Inflammatory macrophage treated with lipopolysaccharide for 4 hours (primary cell): ENCODE measurements at regions not wholly inside any gene's neighbourhood (a gene's known extent, or its start where the extent isn't known, plus 50 kb on each side); places are given as distances from the start of the nearest gene placed in this dataset.

ENCODE experiments used
- DNase-seq: peaks from one replicate; pipeline ENCODE4 v3.0.0-alpha.2; 2020

DNA sequence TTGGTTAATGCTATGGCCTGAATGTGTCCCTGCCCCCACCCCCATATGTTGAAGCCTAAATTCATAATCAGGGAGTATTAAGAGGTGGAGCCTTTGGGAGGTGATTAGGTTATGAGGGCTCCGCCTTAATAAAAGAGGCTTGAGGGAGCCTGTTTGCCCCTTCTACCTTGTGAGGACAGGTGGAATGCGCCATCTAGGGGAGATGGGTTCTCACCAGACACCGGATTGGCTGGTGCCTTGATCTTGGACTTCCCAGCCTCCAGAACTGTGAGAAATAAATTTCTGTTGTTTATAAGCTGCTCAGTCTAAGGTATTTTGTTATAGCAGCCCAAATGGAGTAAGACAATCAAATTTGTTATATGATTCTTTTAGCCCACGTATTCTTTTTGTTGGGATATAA is 148.3 kb downstream of the PTCSC3 start:
- no peak for DNase-seq

GRCh38 chr14:36027354-36027753 is 149.2 kb downstream of the PTCSC3 start:
- DNase-seq, result no peak

- no peak for DNase-seq
Measured at GRCh38 chr14:36022765-36023410, 153.6 kb downstream of the PTCSC3 start.

GRCh38 chr14:36021591-36022320 is 154.8 kb downstream of the PTCSC3 start:
- no peak for DNase-seq

DNA sequence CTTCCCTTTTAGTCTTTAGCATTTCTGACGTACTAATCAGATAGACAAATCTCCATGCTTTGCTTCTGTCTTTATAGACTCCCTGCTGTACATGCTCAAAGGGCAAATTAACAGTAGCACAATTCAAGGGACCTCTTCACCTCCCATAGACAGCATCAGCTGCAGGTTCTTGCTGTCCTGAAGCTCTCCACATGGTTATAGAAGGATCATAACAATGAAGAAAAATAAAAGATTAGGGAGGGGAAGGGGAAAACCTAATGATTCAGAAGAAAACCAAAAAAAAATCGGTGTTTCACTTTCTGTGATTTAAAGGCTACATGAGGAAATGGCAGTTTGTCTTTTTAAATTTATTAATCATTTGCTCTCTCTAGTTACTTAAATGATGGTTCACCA is 155.5 kb downstream of the PTCSC3 start:
- DNase-seq, result no peak

DNA sequence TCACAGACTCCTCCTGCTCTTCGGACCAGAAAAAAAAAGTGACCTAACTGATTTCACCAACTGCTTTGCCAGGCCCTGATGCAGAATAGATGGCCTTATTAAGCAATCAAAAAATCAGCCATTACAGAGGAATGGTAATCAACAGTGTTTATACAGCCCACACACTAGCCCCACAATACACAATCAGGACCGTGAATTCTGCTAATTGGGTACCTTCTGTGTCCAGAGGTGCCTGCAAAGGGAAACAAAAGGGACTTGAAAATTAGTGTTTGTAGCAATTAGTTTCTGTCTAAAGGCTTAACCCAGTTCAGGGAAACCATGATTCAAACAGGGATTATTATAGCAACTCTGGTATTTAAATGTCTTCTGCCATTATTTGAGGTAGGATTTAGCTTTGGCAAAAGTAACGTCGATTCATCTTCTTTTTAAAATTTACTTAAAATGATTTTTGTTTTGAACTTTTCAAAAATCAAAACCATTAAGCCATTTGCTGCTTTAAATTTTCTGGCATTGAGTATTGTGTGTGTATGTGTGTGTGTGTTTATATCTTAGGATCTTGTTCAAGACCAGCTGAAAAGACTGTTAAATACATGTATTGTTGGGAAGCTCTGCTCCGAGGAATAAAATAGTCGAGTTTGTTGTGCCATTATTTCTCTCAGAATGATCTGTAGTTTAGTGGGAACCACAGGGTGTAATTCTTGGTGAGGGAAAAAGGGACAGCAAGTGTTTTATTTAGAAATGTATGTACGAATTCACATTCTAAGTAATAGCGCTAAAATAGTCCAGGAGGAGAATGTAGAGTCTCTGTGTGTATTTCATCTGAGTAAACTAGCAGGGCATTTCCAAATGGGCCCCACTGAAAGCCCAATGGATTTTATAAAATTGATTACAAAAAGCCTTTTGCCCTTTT is 156.1 kb downstream of the PTCSC3 start:
- DNase-seq, result no peak

GRCh38 chr14:36019126-36019525 is 157.4 kb downstream of the PTCSC3 start:
- DNase-seq, result no peak

DNA sequence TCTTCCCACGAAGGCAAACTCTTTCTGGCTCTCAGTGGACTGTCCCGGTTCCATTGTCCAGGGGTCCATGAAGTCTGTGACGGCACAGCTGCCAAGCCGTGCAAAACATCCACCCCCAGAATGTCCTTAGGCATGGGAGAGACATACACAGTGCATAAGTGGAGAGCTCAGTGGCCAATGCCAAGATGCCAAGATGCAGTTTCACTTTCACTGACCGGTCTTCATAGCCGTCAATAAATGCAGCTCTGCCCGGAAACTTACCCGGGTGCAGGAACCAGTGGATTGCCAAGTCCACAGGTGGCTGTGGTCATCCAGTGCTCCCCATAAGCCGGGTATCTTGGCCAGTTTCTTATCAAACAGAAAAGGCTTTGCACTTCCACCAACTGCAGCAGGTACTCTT is 162.3 kb downstream of the PTCSC3 start:
- DNase-seq, result no peak

DNA sequence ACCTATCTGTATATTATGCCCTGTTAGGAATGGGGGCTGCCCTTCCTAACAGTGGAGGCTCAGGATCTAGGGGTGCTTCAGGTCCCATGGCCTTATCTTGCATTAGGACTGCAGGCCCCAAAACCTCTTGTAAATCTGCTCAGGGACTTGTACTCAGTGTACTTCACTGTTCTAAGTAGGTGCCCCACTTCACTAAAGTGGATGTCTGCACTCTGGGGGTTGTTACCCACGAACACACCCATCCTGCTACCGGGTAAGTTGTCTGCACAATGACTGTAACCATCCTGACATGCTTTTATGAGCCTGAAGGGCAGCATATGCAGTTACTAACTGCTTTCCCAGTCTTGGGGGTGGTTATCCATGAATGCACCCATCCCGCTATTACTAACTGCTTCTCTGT is 163.0 kb downstream of the PTCSC3 start:
- no peak for DNase-seq

GRCh38 chr14:36012621-36013020 is 163.9 kb downstream of the PTCSC3 start:
- DNase-seq, result no peak

GRCh38 chr14:36009643-36010042 is 166.9 kb downstream of the PTCSC3 start:
- no peak for DNase-seq

DNA sequence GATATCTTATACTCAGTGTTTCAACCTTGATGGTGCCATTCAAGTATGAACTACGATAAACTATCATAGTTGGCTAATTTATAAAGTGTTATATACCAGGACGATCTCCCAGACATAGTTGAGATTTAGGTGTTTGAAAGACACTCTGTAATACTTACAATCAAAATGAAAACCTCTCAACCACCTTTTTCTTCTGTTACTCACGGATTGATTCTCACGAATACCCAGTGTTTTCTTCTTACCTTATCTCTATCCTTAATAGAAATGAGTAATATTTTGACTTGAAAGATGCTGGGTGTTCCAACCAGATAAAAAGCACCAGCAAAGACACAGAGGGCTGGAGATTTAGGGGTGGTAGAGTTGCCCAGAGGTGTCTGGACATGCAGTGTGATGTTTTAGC is 169.9 kb downstream of the PTCSC3 start:
- DNase-seq, result no peak

DNA sequence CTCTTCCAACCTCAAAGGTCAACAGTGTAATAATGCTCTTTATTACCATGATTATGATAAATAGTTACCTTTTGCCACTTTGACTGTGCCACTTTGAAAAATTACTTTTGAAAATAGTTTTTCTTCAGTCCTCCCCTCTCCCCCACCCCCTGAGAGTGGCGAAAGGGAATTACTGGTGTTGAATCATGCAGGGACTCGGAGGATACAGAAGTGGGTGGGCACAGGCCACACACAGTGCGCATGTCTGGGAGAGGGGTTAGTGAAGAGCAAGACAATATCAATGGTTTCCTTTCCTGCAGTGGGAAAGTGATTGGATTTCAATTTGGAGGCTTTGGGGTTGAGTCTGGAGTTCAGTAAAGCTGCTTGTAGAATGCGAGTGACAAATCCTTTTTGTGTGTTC is 170.9 kb downstream of the PTCSC3 start:
- no peak for DNase-seq

DNA sequence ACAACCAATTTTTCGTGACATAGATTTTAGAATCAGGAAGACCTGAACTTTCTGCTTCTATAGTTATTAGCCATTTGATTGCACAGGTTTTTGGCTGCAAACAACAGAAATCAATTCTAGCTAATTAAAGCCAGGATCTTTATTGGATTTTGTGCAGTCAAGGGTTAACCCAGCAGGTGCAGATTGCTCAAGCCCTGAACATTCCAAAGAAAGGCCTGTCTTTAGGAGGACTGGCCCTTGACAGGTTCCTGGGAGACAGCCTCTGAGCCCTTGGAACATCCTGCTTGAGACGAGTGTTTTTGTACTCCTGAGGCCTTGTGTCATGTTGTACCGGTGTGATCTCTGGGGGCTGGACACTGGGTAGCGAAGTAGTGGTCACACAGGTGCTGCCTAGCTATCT is 174.6 kb downstream of the PTCSC3 start:
- no peak for DNase-seq

- no peak for DNase-seq
Measured at GRCh38 chr14:35999294-35999693, 173.2 kb downstream of the BRMS1L start.

DNA sequence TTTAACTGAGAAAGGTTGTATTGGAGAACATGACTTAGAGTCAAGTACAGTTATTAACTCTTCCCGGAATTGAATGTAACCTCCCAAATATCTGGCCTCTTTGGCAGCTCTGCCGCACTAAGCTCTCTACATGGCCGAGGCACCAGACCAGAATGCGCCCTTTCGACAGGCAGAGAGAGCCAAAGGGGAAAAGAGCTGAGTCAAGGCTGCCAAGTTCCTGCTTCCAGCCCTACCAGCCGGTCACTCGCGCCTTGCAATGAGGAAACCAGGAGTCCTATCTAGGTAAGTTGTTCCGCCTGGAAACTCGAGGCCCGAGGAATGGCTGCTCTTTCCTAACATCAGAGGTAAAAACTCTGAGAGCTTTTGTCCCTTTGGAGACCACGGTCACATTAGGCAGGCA is 172.2 kb downstream of the BRMS1L start:
- DNase-seq, result no peak

DNA sequence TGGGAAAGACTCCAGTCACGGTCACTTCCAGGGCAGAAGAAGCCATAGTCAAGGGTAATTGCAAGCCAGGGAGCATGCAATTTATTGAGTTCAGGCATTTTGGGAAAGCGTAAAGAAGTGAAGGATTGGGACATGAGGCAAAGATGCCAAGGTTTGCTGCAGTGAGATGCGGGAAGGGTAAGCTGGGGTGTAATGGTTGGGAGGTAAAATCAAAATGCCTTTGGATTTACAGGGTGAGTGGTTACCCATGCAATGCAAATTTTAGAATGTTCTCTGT is 167.5 kb downstream of the BRMS1L start:
- no peak for DNase-seq

- no peak for DNase-seq
Measured at GRCh38 chr14:35992816-35993683, 166.9 kb downstream of the BRMS1L start.

GRCh38 chr14:35991356-35991755 is 165.2 kb downstream of the BRMS1L start:
- DNase-seq, result no peak

- DNase-seq, result no peak
Measured at GRCh38 chr14:35989736-35990135, 163.6 kb downstream of the BRMS1L start.

DNA sequence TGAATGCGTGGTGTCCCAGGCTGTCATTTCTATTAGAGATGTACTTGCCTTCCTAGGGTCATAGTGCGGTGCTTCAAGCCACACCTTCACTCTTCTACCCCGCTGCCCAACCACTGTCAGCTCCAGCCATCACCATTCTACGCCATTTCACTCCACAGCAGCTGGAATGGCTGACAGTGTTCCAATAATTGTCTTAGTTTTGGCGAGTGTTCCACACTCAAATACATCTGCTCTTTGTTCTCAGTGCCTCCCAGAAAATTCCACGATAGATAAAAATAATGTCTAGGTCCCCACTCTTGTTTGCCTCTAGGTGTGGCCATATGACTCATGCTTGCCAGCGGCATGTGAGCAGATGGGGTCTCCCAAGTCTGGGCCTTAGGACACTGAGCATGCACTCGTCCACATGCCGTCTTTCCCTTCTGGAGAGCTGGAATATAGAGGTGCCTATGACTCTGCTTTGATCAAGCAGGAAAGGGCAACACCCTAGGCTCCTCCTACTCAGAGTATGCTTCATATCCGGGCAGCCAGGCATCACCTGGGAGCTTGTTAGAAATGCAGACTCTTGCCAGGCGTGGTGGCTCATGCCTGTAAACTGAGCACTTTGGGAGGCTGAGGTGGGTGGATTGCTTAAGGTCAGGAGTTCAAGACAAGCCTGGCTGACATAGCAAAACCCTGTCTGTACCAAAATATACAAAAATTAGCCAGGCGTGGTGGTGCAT is 163.0 kb downstream of the BRMS1L start:
- no peak for DNase-seq

- DNase-seq, result no peak
Measured at GRCh38 chr14:35988550-35988949, 162.4 kb downstream of the BRMS1L start.
